ENCODE measurements at regions not wholly inside any gene's neighbourhood (a gene's known extent, or its start where the extent isn't known, plus 50 kb on each side); places are given as distances from the start of the nearest gene placed in this dataset.

DNA sequence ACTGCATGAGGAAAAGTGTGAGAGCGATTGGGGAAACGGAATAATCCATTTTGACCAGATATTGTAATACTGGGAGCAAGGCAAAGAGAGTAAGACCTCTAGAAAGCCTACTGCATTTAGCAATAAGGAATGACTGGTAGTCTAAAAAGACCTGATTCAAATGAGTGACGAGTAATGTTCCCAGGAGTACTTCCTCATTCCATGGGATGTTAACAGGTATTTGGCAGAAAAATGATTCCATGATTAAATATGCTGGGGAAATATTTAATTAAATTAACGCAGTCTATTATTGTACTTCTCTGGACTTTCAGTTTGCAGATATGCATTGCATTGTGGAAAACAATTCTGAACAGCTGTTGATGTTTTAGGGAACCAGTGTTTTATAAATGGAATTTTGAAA, 105.5 kb downstream of the RPE65 start:
- TF ChIP-seq, protein P1, sequence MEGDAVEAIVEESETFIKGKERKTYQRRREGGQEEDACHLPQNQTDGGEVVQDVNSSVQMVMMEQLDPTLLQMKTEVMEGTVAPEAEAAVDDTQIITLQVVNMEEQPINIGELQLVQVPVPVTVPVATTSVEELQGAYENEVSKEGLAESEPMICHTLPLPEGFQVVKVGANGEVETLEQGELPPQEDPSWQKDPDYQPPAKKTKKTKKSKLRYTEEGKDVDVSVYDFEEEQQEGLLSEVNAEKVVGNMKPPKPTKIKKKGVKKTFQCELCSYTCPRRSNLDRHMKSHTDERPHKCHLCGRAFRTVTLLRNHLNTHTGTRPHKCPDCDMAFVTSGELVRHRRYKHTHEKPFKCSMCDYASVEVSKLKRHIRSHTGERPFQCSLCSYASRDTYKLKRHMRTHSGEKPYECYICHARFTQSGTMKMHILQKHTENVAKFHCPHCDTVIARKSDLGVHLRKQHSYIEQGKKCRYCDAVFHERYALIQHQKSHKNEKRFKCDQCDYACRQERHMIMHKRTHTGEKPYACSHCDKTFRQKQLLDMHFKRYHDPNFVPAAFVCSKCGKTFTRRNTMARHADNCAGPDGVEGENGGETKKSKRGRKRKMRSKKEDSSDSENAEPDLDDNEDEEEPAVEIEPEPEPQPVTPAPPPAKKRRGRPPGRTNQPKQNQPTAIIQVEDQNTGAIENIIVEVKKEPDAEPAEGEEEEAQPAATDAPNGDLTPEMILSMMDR (IDR thresholded peaks at IDR 0.05), result no peak
- TF ChIP-seq POLR2A (IDR thresholded peaks at IDR 0.05), result no peak

Measured in right lobe of liver (tissue), 4 donors.